ENCODE measurements at regions not wholly inside any gene's neighbourhood (a gene's known extent, or its start where the extent isn't known, plus 50 kb on each side); places are given as distances from the start of the nearest gene placed in this dataset.

DNA sequence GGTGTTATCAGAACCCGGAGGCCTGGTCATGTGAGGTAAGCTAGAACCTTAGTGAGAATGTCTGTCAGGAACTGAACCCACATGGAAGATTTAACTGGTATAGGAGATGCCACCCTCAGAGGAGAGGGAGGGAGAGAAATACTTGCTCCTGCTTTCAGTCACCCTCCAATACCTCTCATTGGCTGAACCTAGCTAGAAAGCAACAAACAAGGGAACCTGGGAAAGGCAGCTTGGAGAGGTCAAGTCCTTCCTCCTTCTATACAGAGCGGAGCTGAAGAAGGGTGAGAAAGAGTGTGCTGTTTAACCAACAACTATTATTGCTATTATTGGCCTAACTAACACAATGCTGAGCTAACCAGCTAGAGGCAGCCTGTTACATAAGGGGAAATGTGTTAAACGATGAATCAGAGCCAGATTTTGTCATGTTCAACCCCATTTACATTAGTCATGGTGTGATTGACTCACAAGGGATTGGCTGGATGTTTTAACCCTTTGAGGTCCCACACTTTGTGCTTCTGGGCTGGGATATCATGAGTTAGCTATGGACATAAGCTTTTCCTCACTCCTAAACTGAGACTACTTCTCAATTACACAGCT lies 96.5 kb upstream of the ESX1 start:
- Histone ChIP-seq H3K27me3 (ENCODE audit: low read depth, low read length) (no peaks in the 10 kb centered on the region), H3K79me2 (ENCODE audit: low read length) (no peaks in the 10 kb centered on the region), H3K27ac (ENCODE audit: low read length) (no peak overlapping the region), H3K4me1 (ENCODE audit: low read length) (no peaks in the 10 kb centered on the region), H3K9ac (ENCODE audit: low read length) (no peak overlapping the region), H3K36me3 (replicated peaks; ENCODE audit: low read depth, low read length) (no peaks in the 10 kb centered on the region), H3K4me2 (ENCODE audit: low read length) (no peak overlapping the region), H4K20me1 (ENCODE audit: insufficient read depth, low read length) (no peaks in the 10 kb centered on the region), H3K4me3 (ENCODE audit: low read length) (no peak overlapping the region), H3K9me3 (ENCODE audit: insufficient read depth, low read length) (no peaks in the 10 kb centered on the region), H2AFZ (ENCODE audit: low read depth, low read length) (no peak overlapping the region)
- TF ChIP-seq EZH2phosphoT487 (IDR thresholded peaks at IDR 0.05; ENCODE audit: low read depth) = no peak
- TF ChIP-seq, protein P1, sequence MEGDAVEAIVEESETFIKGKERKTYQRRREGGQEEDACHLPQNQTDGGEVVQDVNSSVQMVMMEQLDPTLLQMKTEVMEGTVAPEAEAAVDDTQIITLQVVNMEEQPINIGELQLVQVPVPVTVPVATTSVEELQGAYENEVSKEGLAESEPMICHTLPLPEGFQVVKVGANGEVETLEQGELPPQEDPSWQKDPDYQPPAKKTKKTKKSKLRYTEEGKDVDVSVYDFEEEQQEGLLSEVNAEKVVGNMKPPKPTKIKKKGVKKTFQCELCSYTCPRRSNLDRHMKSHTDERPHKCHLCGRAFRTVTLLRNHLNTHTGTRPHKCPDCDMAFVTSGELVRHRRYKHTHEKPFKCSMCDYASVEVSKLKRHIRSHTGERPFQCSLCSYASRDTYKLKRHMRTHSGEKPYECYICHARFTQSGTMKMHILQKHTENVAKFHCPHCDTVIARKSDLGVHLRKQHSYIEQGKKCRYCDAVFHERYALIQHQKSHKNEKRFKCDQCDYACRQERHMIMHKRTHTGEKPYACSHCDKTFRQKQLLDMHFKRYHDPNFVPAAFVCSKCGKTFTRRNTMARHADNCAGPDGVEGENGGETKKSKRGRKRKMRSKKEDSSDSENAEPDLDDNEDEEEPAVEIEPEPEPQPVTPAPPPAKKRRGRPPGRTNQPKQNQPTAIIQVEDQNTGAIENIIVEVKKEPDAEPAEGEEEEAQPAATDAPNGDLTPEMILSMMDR (IDR thresholded peaks at IDR 0.05; ENCODE audit: low read depth, low read length) = no peak

DNA sequence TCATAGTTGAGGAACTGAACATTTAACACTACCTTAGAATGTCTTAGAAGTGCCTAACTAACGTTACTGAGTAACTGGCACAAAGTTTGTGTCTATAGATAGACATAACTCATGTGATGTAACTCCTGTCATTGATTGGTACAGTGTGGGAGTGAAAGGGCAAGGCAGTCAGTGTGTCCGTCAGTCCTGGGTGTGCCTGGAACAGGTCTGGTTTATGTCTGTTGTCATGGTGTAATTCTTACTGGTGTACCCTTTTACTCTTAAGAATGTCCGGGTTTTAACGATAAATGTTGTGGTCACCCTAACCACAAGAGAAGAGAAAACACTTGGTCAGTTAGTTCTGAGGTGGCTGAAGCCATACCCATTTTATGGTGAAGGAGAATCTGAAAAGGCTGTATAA lies 93.1 kb upstream of the ESX1 start:
- Histone ChIP-seq H3K79me2 (ENCODE audit: low read length) (no peaks in the 10 kb centered on the region), H3K4me1 (ENCODE audit: low read length) (no peaks in the 10 kb centered on the region), H3K4me2 (ENCODE audit: low read length) (no peak overlapping the region), H4K20me1 (ENCODE audit: insufficient read depth, low read length) (no peaks in the 10 kb centered on the region), H3K27me3 (ENCODE audit: low read depth, low read length) (no peaks in the 10 kb centered on the region), H2AFZ (ENCODE audit: low read depth, low read length) (no peak overlapping the region), H3K36me3 (replicated peaks; ENCODE audit: low read depth, low read length) (no peaks in the 10 kb centered on the region), H3K9me3 (ENCODE audit: insufficient read depth, low read length) (no peaks in the 10 kb centered on the region), H3K27ac (ENCODE audit: low read length) (no peak overlapping the region), H3K9ac (ENCODE audit: low read length) (no peak overlapping the region), H3K4me3 (ENCODE audit: low read length) (no peak overlapping the region)
- TF ChIP-seq, protein P1 (IDR thresholded peaks at IDR 0.05; ENCODE audit: low read depth, low read length) = no peak
- no peak for TF ChIP-seq EZH2phosphoT487 (IDR thresholded peaks at IDR 0.05; ENCODE audit: low read depth)

GRCh38 chrX:104343428-104344129 lies 88.8 kb upstream of the ESX1 start:
- Histone ChIP-seq H3K4me3 (ENCODE audit: low read length) (no peak overlapping the region), H3K27me3 (ENCODE audit: low read depth, low read length) (no peaks in the 10 kb centered on the region), H3K4me1 (ENCODE audit: low read length) (no peaks in the 10 kb centered on the region), H4K20me1 (ENCODE audit: insufficient read depth, low read length) (no peaks in the 10 kb centered on the region), H2AFZ (ENCODE audit: low read depth, low read length) (no peak overlapping the region), H3K79me2 (ENCODE audit: low read length) (no peaks in the 10 kb centered on the region), H3K4me2 (ENCODE audit: low read length) (no peak overlapping the region), H3K27ac (ENCODE audit: low read length) (no peak overlapping the region), H3K9me3 (ENCODE audit: insufficient read depth, low read length) (no peaks in the 10 kb centered on the region), H3K9ac (ENCODE audit: low read length) (no peak overlapping the region), H3K36me3 (replicated peaks; ENCODE audit: low read depth, low read length) (no peaks in the 10 kb centered on the region)
- no peak for TF ChIP-seq EZH2phosphoT487 (IDR thresholded peaks at IDR 0.05; ENCODE audit: low read depth)
- TF ChIP-seq, protein P1 (IDR thresholded peaks at IDR 0.05; ENCODE audit: low read depth, low read length) = peak; percentile 43

DNA sequence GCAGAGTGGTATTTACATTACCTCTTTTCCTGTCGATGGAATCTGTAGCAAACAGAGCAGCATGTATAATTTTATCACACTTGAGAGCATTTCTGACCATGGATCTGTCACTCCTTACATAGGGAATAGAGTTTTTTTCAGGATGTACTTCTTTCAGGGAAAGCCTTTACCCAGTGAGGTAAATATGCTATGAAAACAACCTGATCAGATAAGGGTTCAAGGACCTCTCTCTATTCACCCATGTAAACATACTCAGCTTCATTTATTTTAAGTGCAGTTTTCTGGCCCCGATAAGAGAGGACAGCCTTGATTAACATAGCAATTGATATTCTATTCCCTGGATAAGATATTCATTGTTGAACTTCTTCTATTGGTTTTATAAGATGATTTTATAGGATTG lies 87.3 kb upstream of the ESX1 start:
- H3K4me3 ChIP-seq (ENCODE audit: low read length) = no peak overlapping the region
- no peaks in the 10 kb centered on the region for H3K4me1 ChIP-seq (ENCODE audit: low read length)
- no peak overlapping the region for H2AFZ ChIP-seq (ENCODE audit: low read depth, low read length)
- H3K27me3 ChIP-seq (ENCODE audit: low read depth, low read length) = no peaks in the 10 kb centered on the region
- H4K20me1 ChIP-seq (ENCODE audit: insufficient read depth, low read length) = no peaks in the 10 kb centered on the region
- TF ChIP-seq, protein P1 (IDR thresholded peaks at IDR 0.05; ENCODE audit: low read depth, low read length) = no peak
- TF ChIP-seq EZH2phosphoT487 (IDR thresholded peaks at IDR 0.05; ENCODE audit: low read depth) = no peak
- H3K9me3 ChIP-seq (ENCODE audit: insufficient read depth, low read length) = no peaks in the 10 kb centered on the region
- no peak overlapping the region for H3K27ac ChIP-seq (ENCODE audit: low read length)
- no peaks in the 10 kb centered on the region for H3K79me2 ChIP-seq (ENCODE audit: low read length)
- H3K9ac ChIP-seq (ENCODE audit: low read length) = no peak overlapping the region
- H3K4me2 ChIP-seq (ENCODE audit: low read length) = no peak overlapping the region
- H3K36me3 ChIP-seq (replicated peaks; ENCODE audit: low read depth, low read length) = no peaks in the 10 kb centered on the region

Data from OCI-LY3 (cell line).